ENCODE measurements at regions not wholly inside any gene's neighbourhood (a gene's known extent, or its start where the extent isn't known, plus 50 kb on each side); places are given as distances from the start of the nearest gene placed in this dataset.

GRCh38 chr2:19416784-19417684 is 58.6 kb upstream of the OSR1 start:
- no peaks in the 10 kb centered on the region for H3K4me1 ChIP-seq
- H3K27ac ChIP-seq: no peak overlapping the region
- 78 to 88% methylated on average over 3 of the region's 3 CpGs for WGBS, 2 donors
- TF ChIP-seq, protein P1, sequence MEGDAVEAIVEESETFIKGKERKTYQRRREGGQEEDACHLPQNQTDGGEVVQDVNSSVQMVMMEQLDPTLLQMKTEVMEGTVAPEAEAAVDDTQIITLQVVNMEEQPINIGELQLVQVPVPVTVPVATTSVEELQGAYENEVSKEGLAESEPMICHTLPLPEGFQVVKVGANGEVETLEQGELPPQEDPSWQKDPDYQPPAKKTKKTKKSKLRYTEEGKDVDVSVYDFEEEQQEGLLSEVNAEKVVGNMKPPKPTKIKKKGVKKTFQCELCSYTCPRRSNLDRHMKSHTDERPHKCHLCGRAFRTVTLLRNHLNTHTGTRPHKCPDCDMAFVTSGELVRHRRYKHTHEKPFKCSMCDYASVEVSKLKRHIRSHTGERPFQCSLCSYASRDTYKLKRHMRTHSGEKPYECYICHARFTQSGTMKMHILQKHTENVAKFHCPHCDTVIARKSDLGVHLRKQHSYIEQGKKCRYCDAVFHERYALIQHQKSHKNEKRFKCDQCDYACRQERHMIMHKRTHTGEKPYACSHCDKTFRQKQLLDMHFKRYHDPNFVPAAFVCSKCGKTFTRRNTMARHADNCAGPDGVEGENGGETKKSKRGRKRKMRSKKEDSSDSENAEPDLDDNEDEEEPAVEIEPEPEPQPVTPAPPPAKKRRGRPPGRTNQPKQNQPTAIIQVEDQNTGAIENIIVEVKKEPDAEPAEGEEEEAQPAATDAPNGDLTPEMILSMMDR (IDR thresholded peaks at IDR 0.05): no peak
- no peak for TF ChIP-seq POLR2A (IDR thresholded peaks at IDR 0.05)
- TF ChIP-seq EP300 (IDR thresholded peaks at IDR 0.05): no peak
- H3K9me3 ChIP-seq: peaks cover 0 to 10% (median 0%) of the 10 kb centered on the region in 4 donors
- H3K36me3 ChIP-seq: no peaks in the 10 kb centered on the region
- H3K27me3 ChIP-seq: no peaks in the 10 kb centered on the region
- no peak overlapping the region for H3K4me3 ChIP-seq
- DNase-seq (ENCODE audit: low spot score in 2 of 2): no peak

GRCh38 chr2:19416083-19416482 is 57.7 kb upstream of the OSR1 start:
- Histone ChIP-seq H3K36me3 (no peaks in the 10 kb centered on the region), H3K4me1 (no peaks in the 10 kb centered on the region), H3K4me3 (no peak overlapping the region), H3K9me3 (peaks cover 0 to 17% (median 0%) of the 10 kb centered on the region in 4 donors), H3K27me3 (no peaks in the 10 kb centered on the region), H3K27ac (no peak overlapping the region)
- 74 to 83% methylated on average over 2 of the region's 2 CpGs for WGBS, 2 donors
- TF ChIP-seq POLR2A (IDR thresholded peaks at IDR 0.05) (no peak), EP300 (IDR thresholded peaks at IDR 0.05) (no peak)
- TF ChIP-seq, protein P1 (IDR thresholded peaks at IDR 0.05): no peak
- no peak for DNase-seq (ENCODE audit: low spot score in 2 of 2)

- no peaks in the 10 kb centered on the region for H3K4me1 ChIP-seq
- TF ChIP-seq, protein P1 (IDR thresholded peaks at IDR 0.05): no peak
- no peak for TF ChIP-seq POLR2A (IDR thresholded peaks at IDR 0.05)
- TF ChIP-seq EP300 (IDR thresholded peaks at IDR 0.05): no peak
- H3K4me3 ChIP-seq: no peak overlapping the region
- no peak overlapping the region for H3K27ac ChIP-seq
- peaks cover 0 to 17% (median 0%) of the 10 kb centered on the region in 4 donors for H3K9me3 ChIP-seq
- no peak for DNase-seq (ENCODE audit: low spot score in 2 of 2)
- H3K27me3 ChIP-seq: no peaks in the 10 kb centered on the region
- 29% methylated on average over 2 of the region's 2 CpGs for WGBS, 2 donors
- no peaks in the 10 kb centered on the region for H3K36me3 ChIP-seq
These were observed 50.6 kb upstream of the OSR1 start for GRCh38 chr2:19409046-19409445.

DNA sequence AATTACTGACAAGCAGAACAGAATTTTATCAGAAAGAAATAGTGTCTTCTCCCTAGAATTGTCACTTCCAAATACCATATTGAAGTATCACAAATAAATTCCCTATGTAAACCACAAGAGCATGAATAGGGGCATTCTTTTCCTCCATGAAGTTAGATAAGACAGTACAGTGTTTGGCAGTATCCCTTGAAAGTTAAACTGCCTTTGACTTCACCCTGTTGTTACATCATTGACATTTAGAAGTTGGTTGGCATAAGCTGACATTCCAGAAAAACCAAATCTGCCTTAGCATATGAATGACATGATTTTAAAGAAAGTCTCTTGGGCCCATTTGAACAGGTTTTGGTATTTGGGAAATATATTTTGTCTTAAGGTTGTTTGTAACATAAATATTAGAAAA is 50.2 kb upstream of the OSR1 start:
- TF ChIP-seq, protein P1 (IDR thresholded peaks at IDR 0.05): no peak
- TF ChIP-seq EP300 (IDR thresholded peaks at IDR 0.05) (no peak), POLR2A (IDR thresholded peaks at IDR 0.05) (no peak)
- no peaks in the 10 kb centered on the region for H3K36me3 ChIP-seq
- no peak overlapping the region for H3K4me3 ChIP-seq
- H3K27me3 ChIP-seq: no peaks in the 10 kb centered on the region
- H3K4me1 ChIP-seq: no peaks in the 10 kb centered on the region
- H3K27ac ChIP-seq: no peak overlapping the region
- DNase-seq (ENCODE audit: low spot score in 2 of 2): no peak
- H3K9me3 ChIP-seq: peaks cover 0 to 17% (median 0%) of the 10 kb centered on the region in 4 donors
